ENCODE measurements at regions not wholly inside any gene's neighbourhood (a gene's known extent, or its start where the extent isn't known, plus 50 kb on each side); places are given as distances from the start of the nearest gene placed in this dataset.

DNA sequence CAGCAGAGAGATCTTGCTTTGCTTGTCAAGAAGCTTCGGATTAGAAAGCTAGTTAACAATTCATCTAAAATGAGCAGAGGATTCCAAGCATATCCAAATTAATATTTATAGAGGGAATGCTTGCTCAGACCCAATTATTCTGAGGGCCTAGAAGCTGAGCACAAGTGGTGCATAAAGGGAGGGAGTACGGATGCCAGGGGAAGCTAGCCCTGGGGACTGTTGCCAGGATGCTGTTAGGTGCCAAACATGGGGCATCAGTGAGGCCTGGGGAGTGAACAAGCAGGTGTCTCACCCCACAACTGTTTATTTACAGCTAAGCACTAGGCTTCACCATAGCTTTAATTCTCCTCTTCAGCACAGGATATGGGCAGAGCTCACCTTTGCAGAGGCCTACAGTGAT lies 684.1 kb upstream of the C16orf82 start:
- TF ChIP-seq, protein P1, sequence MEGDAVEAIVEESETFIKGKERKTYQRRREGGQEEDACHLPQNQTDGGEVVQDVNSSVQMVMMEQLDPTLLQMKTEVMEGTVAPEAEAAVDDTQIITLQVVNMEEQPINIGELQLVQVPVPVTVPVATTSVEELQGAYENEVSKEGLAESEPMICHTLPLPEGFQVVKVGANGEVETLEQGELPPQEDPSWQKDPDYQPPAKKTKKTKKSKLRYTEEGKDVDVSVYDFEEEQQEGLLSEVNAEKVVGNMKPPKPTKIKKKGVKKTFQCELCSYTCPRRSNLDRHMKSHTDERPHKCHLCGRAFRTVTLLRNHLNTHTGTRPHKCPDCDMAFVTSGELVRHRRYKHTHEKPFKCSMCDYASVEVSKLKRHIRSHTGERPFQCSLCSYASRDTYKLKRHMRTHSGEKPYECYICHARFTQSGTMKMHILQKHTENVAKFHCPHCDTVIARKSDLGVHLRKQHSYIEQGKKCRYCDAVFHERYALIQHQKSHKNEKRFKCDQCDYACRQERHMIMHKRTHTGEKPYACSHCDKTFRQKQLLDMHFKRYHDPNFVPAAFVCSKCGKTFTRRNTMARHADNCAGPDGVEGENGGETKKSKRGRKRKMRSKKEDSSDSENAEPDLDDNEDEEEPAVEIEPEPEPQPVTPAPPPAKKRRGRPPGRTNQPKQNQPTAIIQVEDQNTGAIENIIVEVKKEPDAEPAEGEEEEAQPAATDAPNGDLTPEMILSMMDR (conservative IDR thresholded peaks at IDR 0.05; ENCODE audit: low read depth, low read length) = no peak
- TF ChIP-seq EZH2 (IDR thresholded peaks at IDR 0.05; ENCODE audit: borderline replicate concordance, low read depth, low read length, poor library complexity, severe bottlenecking) = no peak
